Fibroblast of the conjunctiva (primary cell): ENCODE measurements at regions not wholly inside any gene's neighbourhood (a gene's known extent, or its start where the extent isn't known, plus 50 kb on each side); places are given as distances from the start of the nearest gene placed in this dataset.

ENCODE experiments used
- DNase-seq: peaks from one replicate; pipeline ENCODE4 v3.0.0-alpha.2; 2010; ENCODE audit warnings: low read depth

DNA sequence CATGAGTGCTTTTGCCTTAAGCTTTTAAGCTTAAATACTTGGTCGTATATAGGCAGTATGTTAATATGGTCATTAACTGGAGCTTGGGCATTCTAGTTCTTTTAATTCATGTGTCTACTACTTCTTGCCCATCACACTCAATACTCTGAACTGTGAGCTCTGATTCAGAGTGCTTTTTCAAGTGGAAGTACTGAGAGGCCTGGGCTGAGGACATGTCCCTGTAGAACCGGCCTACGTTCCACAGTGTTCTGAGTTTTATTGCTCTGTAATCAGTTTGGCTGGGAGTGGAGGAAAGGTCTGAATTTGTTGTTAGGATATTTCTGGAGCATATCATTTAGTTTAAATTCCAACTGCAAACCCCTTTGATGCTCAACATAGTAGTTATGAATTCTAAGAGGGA, 1744.8 kb upstream of the MIR17HG start:
- DNase-seq, result no peak

DNA sequence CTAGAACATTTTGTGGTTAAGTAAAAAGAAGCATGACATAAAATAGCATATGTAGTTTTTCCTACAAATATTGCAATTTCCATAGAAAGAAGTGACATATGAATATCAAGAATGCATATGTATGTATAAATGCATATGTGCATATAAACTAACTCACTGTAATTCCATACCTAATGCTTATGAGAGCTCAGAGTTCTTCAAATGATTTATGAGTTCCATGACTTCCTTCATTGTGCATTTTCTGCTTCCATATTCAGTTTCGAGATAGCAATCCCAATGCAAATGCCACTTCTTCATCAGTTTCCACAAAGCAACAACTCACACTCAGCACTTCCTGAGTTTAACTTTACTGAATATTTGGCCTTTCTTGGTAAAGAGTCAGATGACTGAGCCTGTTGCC, 1744.3 kb upstream of the MIR17HG start:
- DNase-seq, result no peak

DNA sequence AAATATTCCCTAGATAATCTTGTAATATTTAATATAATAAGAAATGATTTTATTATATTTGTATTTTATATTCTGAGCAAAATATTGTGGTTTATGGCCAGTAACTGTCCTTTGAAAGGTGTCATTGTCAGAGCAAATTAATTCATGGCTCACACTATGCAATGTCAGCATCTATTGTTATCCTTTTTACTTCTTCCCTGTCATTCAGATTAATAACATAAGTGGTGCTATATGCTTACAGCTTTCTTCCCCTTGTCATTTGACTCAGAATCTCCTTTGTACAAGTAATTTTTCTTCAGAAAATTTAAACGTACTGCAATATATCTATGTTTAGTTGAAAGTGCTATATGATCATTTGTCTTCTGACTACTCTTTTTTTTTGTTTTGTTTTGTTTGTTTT, 1738.2 kb upstream of the MIR17HG start:
- no peak for DNase-seq

DNA sequence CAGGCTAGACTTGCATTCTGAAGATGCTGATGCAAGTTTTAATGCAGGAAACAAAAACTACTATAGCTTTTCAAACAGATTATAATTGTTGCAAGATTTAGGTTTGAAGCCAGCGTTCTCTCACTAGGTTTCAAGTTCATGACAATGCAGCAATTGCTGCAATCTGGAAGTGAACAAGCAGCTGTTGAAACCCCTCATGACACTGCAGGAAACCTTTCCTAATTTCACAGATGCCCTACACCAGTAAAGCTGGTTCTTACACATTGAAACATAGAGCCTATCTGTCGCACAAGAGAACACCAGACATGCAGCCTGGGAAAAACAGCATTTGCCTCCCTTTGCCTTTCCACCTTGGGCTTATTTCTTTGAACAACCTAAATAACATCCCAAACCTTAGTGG, 1737.2 kb upstream of the MIR17HG start:
- no peak for DNase-seq

GRCh38 chr13:89610881-89611280, 1736.6 kb upstream of the MIR17HG start:
- DNase-seq, result no peak

GRCh38 chr13:89627996-89628395, 1719.5 kb upstream of the MIR17HG start:
- no peak for DNase-seq

- no peak for DNase-seq
Measured at GRCh38 chr13:89628567-89628966, 1718.9 kb upstream of the MIR17HG start.

- no peak for DNase-seq
Measured at GRCh38 chr13:89650226-89650625, 1697.3 kb upstream of the MIR17HG start.

- DNase-seq, result no peak
Measured at GRCh38 chr13:89660752-89661151, 1686.7 kb upstream of the MIR17HG start.

DNA sequence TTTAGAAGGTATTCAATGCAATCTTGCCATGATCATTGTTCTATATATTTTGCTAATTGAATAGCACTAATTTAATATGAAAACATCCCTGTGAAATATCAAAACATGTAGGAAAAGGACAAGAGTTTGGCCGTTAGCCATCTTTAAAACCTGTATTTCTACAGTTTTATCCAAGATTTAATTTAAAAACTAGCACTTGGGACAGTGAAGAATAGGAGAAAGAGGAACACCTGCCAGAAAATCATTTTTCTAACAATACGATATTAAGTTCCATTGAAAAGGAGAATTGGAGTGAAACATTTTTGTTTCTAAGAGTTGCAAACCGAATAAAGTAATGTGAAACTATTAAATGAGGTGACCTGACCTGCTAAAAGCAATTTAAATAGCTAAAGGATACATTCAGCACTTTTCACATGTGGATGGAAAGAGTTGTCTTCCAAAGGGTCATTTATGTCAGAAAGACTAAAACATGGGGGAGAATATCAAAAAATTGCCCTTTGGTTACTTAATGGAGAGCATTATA, 1673.6 kb upstream of the MIR17HG start:
- DNase-seq, result no peak

GRCh38 chr13:89678466-89679121, 1668.9 kb upstream of the MIR17HG start:
- no peak for DNase-seq

- DNase-seq, result no peak
Measured at GRCh38 chr13:89684896-89685295, 1662.6 kb upstream of the MIR17HG start.

DNA sequence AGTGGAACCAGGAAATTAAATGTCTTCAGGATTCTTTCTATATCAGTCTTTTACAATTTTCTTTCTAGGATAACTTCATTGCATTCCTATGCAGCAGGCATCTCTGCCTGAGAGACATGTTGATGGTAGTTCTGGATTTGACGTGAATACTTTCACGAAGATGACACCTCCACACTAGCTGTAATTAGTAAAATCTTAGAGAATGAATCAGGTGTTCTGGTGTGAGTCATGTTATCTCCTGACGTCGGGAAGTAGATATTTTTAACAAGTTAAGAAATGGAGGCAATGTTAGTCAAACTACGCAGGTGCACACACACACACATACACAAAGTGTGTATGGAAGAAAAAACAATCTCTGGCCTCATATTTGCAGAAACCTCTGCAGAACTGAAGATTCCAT, 1661.3 kb upstream of the MIR17HG start:
- DNase-seq, result no peak

DNA sequence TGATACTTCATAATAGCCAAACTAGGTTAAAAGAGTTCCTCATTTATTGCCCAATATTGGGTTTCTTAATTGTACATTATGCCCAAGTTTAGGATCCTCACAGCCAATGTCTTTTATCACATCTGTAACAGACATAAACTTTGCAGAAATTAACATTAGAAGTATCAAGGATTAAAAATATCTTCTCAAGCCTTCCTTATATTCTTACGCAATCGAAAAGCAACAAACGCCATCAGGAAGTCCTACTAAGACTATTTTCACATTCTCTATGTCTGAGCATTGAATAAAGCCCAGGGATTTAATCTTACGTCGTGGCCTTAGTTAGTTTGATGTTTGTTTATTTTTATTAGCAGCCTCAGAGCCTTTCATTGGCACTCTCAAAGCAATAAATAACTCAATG, 1660.4 kb upstream of the MIR17HG start:
- DNase-seq, result peak; percentile 9

GRCh38 chr13:89688918-89689317, 1658.6 kb upstream of the MIR17HG start:
- DNase-seq, result peak; percentile 0

- no peak for DNase-seq
Measured at GRCh38 chr13:89694451-89694850, 1653.0 kb upstream of the MIR17HG start.

- peak; percentile 14 for DNase-seq
Measured at GRCh38 chr13:89695343-89696257, 1651.9 kb upstream of the MIR17HG start.

- DNase-seq, result no peak
Measured at GRCh38 chr13:89701913-89702312, 1645.6 kb upstream of the MIR17HG start.

GRCh38 chr13:89704040-89704439, 1643.4 kb upstream of the MIR17HG start:
- DNase-seq, result no peak

DNA sequence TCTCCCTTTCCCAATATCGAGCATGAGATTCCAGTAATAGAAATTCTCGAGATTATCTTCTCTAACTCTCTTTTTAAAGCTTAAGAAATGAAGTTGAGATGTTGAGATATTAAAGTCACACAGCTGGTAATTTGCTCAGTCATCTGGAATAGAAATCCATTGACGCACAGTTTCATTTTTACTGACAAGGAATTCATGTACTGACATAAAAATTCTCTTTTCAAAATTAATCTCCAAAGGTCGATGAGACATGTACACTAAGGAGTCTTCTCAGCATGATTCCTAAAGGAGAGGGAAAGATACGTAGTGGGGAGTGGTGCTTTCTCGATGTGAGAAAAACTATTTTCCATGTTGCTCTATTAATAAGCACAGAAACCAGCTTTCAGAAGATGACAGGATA, 1639.5 kb upstream of the MIR17HG start:
- DNase-seq, result no peak

DNA sequence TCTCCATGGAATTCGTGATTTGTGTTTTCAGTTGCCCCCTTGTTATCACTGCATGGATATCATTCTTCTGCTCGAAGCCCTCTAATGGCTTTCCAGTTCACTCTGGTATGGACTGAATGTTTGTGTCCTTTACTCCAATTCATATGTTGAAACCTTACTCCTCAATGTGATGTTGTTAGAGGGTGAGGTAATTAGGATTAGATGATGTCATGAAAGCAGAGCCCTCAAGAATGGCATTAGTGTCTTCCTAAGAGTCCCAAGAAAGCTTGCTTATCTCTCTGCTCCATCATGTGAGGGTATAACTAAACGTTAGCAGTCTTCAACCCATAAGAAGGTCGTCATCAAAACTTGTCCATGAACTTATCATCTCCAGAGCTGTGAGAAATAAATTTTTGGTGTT, 1626.3 kb upstream of the MIR17HG start:
- no peak for DNase-seq

DNA sequence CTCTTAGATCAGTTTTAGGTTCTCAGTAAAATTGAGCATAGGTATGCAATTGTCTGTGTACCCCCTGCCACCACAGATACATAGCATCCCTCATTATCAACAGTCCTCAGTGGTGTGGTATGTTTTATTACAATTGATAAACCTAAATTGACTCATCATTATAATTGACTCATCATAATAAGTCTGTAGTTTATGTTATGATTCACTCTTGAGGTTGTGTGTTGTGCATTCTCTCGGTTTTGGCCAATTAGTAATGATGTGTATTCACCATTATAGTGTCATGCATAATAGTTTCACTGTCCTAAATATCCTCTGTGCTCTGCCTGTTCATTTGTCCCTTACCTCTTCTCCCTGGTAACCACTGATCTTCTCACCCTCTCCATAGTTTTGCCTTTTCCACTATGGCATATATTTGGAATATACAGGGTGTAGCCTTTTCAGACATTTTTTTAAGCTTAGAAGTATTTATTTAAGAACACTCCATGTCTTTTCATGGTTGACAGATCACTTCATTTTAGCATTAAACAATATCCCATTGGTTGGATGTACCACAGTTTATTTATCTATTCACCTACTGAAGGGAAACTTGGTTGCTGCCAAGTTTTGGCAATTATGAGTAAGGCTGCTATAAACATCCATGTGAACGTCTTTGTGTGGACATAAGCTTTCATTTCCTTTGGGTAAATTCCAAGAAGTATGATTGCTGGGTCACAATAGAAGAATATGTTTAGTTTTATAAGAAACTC, 1620.6 kb upstream of the MIR17HG start:
- DNase-seq, result peak; percentile 26

- no peak for DNase-seq
Measured at GRCh38 chr13:89733829-89734228, 1613.7 kb upstream of the MIR17HG start.
